HG02840 (cell line): ENCODE measurements at regions not wholly inside any gene's neighbourhood (a gene's known extent, or its start where the extent isn't known, plus 50 kb on each side); places are given as distances from the start of the nearest gene placed in this dataset.

Source experiments
- ATAC-seq: cut with Tn5 transposase; IDR thresholded peaks from one replicate; pipeline ENCODE4 v1.9.1; 2021; ENCODE audit warnings: mild to moderate bottlenecking, moderate library complexity, moderate number of reproducible peaks; ENCODE audit not compliant: unreplicated experiment, low FRiP score

- ATAC-seq: no peak
These were observed 78.8 kb upstream of the CTNNB1 start for GRCh38 chr3:41120460-41120859.

GRCh38 chr3:41125258-41125657, 74.0 kb upstream of the CTNNB1 start:
- ATAC-seq: no peak

GRCh38 chr3:41126472-41126871, 72.8 kb upstream of the CTNNB1 start:
- no peak for ATAC-seq

- no peak for ATAC-seq
These were observed 72.3 kb upstream of the CTNNB1 start for GRCh38 chr3:41126961-41127360.

GRCh38 chr3:41127414-41127813, 71.9 kb upstream of the CTNNB1 start:
- no peak for ATAC-seq

- no peak for ATAC-seq
These were observed 69.6 kb upstream of the CTNNB1 start for GRCh38 chr3:41129731-41130130.

- no peak for ATAC-seq
These were observed 68.1 kb upstream of the CTNNB1 start for GRCh38 chr3:41131224-41131623.

GRCh38 chr3:41137686-41138111, 61.6 kb upstream of the CTNNB1 start:
- ATAC-seq: no peak

- no peak for ATAC-seq
These were observed 61.2 kb upstream of the CTNNB1 start for GRCh38 chr3:41138146-41138545.

- no peak for ATAC-seq
These were observed 60.7 kb upstream of the CTNNB1 start for GRCh38 chr3:41138601-41139000.

- ATAC-seq: no peak
These were observed 59.1 kb upstream of the CTNNB1 start for GRCh38 chr3:41140242-41140641.

GRCh38 chr3:41141433-41142167, 57.7 kb upstream of the CTNNB1 start:
- ATAC-seq: no peak

GRCh38 chr3:41143421-41144031, 55.8 kb upstream of the CTNNB1 start:
- no peak for ATAC-seq

GRCh38 chr3:41144631-41145030, 54.7 kb upstream of the CTNNB1 start:
- ATAC-seq: no peak

GRCh38 chr3:41148478-41148877, 50.8 kb upstream of the CTNNB1 start:
- ATAC-seq: no peak

GRCh38 chr3:41148901-41149300, 50.4 kb upstream of the CTNNB1 start:
- no peak for ATAC-seq
